Fibroblast of peridontal ligament (primary cell): ENCODE measurements at regions not wholly inside any gene's neighbourhood (a gene's known extent, or its start where the extent isn't known, plus 50 kb on each side); places are given as distances from the start of the nearest gene placed in this dataset.
A peak's percentile ranks its signal among the peaks of the same experiment; 100 is the strongest.

Source experiments
- DNase-seq: peaks from one replicate; pipeline ENCODE4 v3.0.0-alpha.2; 2010; ENCODE audit errors: extremely low read depth

GRCh38 chr6:100137759-100138158 lies 143.7 kb upstream of the MCHR2 start:
- no peak for DNase-seq

- no peak for DNase-seq
Measured at GRCh38 chr6:100136590-100136989, 142.6 kb upstream of the MCHR2 start.

- no peak for DNase-seq
Measured at GRCh38 chr6:100135977-100136376, 142.0 kb upstream of the MCHR2 start.

GRCh38 chr6:100134703-100135102 lies 140.7 kb upstream of the MCHR2 start:
- DNase-seq, result no peak

- DNase-seq, result no peak
Measured at GRCh38 chr6:100134297-100134696, 140.3 kb upstream of the MCHR2 start.

- no peak for DNase-seq
Measured at GRCh38 chr6:100132005-100132404, 138.0 kb upstream of the MCHR2 start.

GRCh38 chr6:100130630-100131029 lies 136.6 kb upstream of the MCHR2 start:
- DNase-seq, result no peak

- DNase-seq, result peak; percentile 17
Measured at GRCh38 chr6:100126790-100127484, 132.9 kb upstream of the MCHR2 start.

GRCh38 chr6:100121854-100122609 lies 128.0 kb upstream of the MCHR2 start:
- DNase-seq, result peak; percentile 41

GRCh38 chr6:100119261-100119660 lies 125.2 kb upstream of the MCHR2 start:
- DNase-seq, result no peak

- no peak for DNase-seq
Measured at GRCh38 chr6:100118301-100118700, 124.3 kb upstream of the MCHR2 start.

GRCh38 chr6:100117680-100118079 lies 123.7 kb upstream of the MCHR2 start:
- DNase-seq, result no peak

GRCh38 chr6:100116411-100117194 lies 122.6 kb upstream of the MCHR2 start:
- DNase-seq, result peak; percentile 90

- DNase-seq, result no peak
Measured at GRCh38 chr6:100115407-100116101, 121.5 kb upstream of the MCHR2 start.

- DNase-seq, result no peak
Measured at GRCh38 chr6:100112855-100113508, 119.0 kb upstream of the MCHR2 start.

- no peak for DNase-seq
Measured at GRCh38 chr6:100105919-100106529, 112.0 kb upstream of the MCHR2 start.

- no peak for DNase-seq
Measured at GRCh38 chr6:100105138-100105537, 111.1 kb upstream of the MCHR2 start.

- no peak for DNase-seq
Measured at GRCh38 chr6:100103931-100104330, 109.9 kb upstream of the MCHR2 start.

GRCh38 chr6:100103194-100103593 lies 109.2 kb upstream of the MCHR2 start:
- DNase-seq, result no peak

- no peak for DNase-seq
Measured at GRCh38 chr6:100101644-100102043, 107.6 kb upstream of the MCHR2 start.

- DNase-seq, result no peak
Measured at GRCh38 chr6:100100776-100101175, 106.8 kb upstream of the MCHR2 start.
